WTC11 (cell line): ENCODE measurements at regions not wholly inside any gene's neighbourhood (a gene's known extent, or its start where the extent isn't known, plus 50 kb on each side); places are given as distances from the start of the nearest gene placed in this dataset.

Experiments
- ATAC-seq: fragments of 200-7000 bp; cut with Tn5 transposase; 2 replicates; pipeline ENCODE4 v1.10.0; 2021; ENCODE audit warnings: mild to moderate bottlenecking, moderate library complexity
- CTCF ChIA-PET: fragments of 300-600 bp; sonication (Branson Sonifier 250); formaldehyde crosslinking; loops from one replicate; lab custom pipeline; 2021; ENCODE audit warnings: antibody characterized with exemption; lab: Charles Lee
- POLR2A ChIA-PET: fragments of 350-600 bp; sonication (Branson Sonifier 250); formaldehyde crosslinking; loops from one replicate; lab custom pipeline; 2021; ENCODE audit warnings: antibody characterized with exemption; lab: Charles Lee
- DNase-seq: peaks from one replicate; pipeline ENCODE4 v3.0.0; 2021; ENCODE audit warnings: low spot score
- H3K27ac Mint-ChIP-seq: 2 replicates; pipeline ENCODE4 v1.8.0; 2021; ENCODE audit warnings: mixed read lengths
- H3K27me3 Mint-ChIP-seq: 2 replicates; pipeline ENCODE4 v1.8.0; 2021; ENCODE audit warnings: low read depth, mild to moderate bottlenecking, moderate library complexity, mixed read lengths
- H3K36me3 Mint-ChIP-seq: 2 replicates; pipeline ENCODE4 v1.8.0; 2021; ENCODE audit warnings: mixed read lengths
- H3K4me1 Mint-ChIP-seq: 2 replicates; pipeline ENCODE4 v1.8.0; 2022; ENCODE audit warnings: mixed read lengths
- H3K4me3 Mint-ChIP-seq: 2 replicates; pipeline ENCODE4 v1.8.0; 2021; ENCODE audit warnings: mild to moderate bottlenecking, moderate library complexity, mixed read lengths
- H3K9me3 Mint-ChIP-seq: 2 replicates; pipeline ENCODE4 v1.8.0; 2021; ENCODE audit warnings: mixed read lengths
- ATF1 ChIP-seq: sonication (generic); formaldehyde crosslinking; IDR thresholded peaks from 2 replicates; pipeline ENCODE4 v1.8.1; 2023; ENCODE audit warnings: mild to moderate bottlenecking, moderate library complexity, missing genetic modification reagents
- FOXJ3 ChIP-seq: sonication (generic); formaldehyde crosslinking; IDR thresholded peaks from 2 replicates; pipeline ENCODE4 v1.9.0; 2021; ENCODE audit warnings: missing genetic modification reagents, mild to moderate bottlenecking, borderline replicate concordance
- FOXP1 ChIP-seq: sonication (generic); formaldehyde crosslinking; IDR thresholded peaks from 2 replicates; pipeline ENCODE4 v1.8.0; 2022; ENCODE audit warnings: missing genetic modification reagents, mild to moderate bottlenecking, moderate library complexity, borderline replicate concordance
- KAT7 ChIP-seq: sonication (generic); formaldehyde crosslinking; IDR thresholded peaks from 2 replicates; pipeline ENCODE4 v1.8.1; 2023; ENCODE audit warnings: missing genetic modification reagents, mild to moderate bottlenecking, borderline replicate concordance
- NR1H2 ChIP-seq: sonication (generic); formaldehyde crosslinking; IDR thresholded peaks from 2 replicates; pipeline ENCODE4 v1.9.0; 2021; ENCODE audit warnings: mild to moderate bottlenecking, moderate library complexity, missing genetic modification reagents
- SMAD3 ChIP-seq: sonication (generic); formaldehyde crosslinking; IDR thresholded peaks from 2 replicates; pipeline ENCODE4 v1.8.0; 2022; ENCODE audit warnings: missing genetic modification reagents, mild to moderate bottlenecking, borderline replicate concordance
- TEAD1 ChIP-seq: sonication (generic); formaldehyde crosslinking; IDR thresholded peaks from 2 replicates; pipeline ENCODE4 v1.8.0; 2022; ENCODE audit warnings: mild to moderate bottlenecking, missing genetic modification reagents
- ZNF121 ChIP-seq: sonication (generic); formaldehyde crosslinking; IDR thresholded peaks from 2 replicates; pipeline ENCODE4 v1.8.0; 2023; ENCODE audit warnings: missing genetic modification reagents
- ZNF317 ChIP-seq: sonication (generic); formaldehyde crosslinking; IDR thresholded peaks from 2 replicates; pipeline ENCODE4 v1.8.1; 2023; ENCODE audit warnings: low read depth, mild to moderate bottlenecking, moderate library complexity, missing genetic modification reagents, borderline replicate concordance
- TF ChIP-seq, protein P1 (sequence below): sonication (generic); formaldehyde crosslinking; IDR thresholded peaks from 2 replicates; pipeline ENCODE4 v1.8.1; 2023; ENCODE audit warnings: mild to moderate bottlenecking, missing genetic modification reagents
- TF ChIP-seq, protein P2 (sequence below): fragments of 250-450 bp; sonication (Bioruptor Pico); IDR thresholded peaks from 2 replicates; pipeline ENCODE4 v1.8.0; 2021; ENCODE audit warnings: mild to moderate bottlenecking
- TF ChIP-seq, protein P3 (sequence below): fragments of 250-450 bp; sonication (Bioruptor Pico); IDR thresholded peaks from 2 replicates; pipeline ENCODE4 v1.9.0; 2021; ENCODE audit warnings: mild to moderate bottlenecking
- TF ChIP-seq, protein P4 (sequence below): sonication (generic); formaldehyde crosslinking; IDR thresholded peaks from 2 replicates; pipeline ENCODE4 v1.8.1; 2023; ENCODE audit warnings: mild to moderate bottlenecking, missing genetic modification reagents
- TF ChIP-seq, protein P5 (sequence below): sonication (generic); formaldehyde crosslinking; IDR thresholded peaks from 2 replicates; pipeline ENCODE4 v1.8.0; 2022; ENCODE audit warnings: mild to moderate bottlenecking, missing genetic modification reagents
- TF ChIP-seq, protein P6 (sequence below): sonication (generic); formaldehyde crosslinking; IDR thresholded peaks from 2 replicates; pipeline ENCODE4 v1.8.1; 2023; ENCODE audit warnings: mild to moderate bottlenecking, missing genetic modification reagents, moderate library complexity
- TF ChIP-seq, protein P7 (sequence below): sonication (generic); formaldehyde crosslinking; IDR thresholded peaks from 2 replicates; pipeline ENCODE4 v1.8.0; 2022; ENCODE audit warnings: missing genetic modification reagents
- TF ChIP-seq, protein P8 (sequence below): sonication (generic); formaldehyde crosslinking; IDR thresholded peaks from 2 replicates; pipeline ENCODE4 v1.8.0; 2022; ENCODE audit warnings: mild to moderate bottlenecking, missing genetic modification reagents

DNA sequence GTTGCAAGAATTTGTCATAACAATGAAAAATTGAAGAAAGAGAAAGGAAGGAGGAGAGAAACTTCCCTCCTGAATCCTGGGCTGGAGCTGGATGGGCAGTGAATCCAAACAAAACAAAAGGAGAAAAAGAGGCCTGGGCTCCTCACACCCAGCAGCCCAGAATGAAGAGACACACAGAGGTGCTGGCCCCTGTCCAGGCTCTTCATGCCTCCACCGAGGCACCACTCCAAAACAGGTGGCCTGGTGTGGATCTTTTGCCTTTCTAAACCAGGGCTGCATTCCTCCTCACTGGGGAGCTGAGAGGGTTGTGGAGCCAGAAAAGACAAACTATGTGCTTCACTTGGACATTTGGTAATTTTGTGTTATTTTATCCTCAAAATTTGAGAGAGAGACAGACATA, 76.0 kb downstream of the FAM124B start:
- Mint-ChIP-seq H3K27ac (no peak overlapping the region), H3K9me3 (peaks cover 13% of the 10 kb centered on the region), H3K4me1 (peaks cover 7% of the 10 kb centered on the region), H3K27me3 (no peaks in the 10 kb centered on the region), H3K36me3 (no peaks in the 10 kb centered on the region), H3K4me3 (no peak overlapping the region)
- ChIA-PET CTCF (no interaction called here), POLR2A (interaction anchor here (0.6 kb wide), 1 partner anchor 377 kb away, joined by 4 read pairs; no protein-coding TSS in a partner anchor)
- ATAC-seq (peak; percentile 55), DNase-seq (no peak)
- TF ChIP-seq, protein P1, sequence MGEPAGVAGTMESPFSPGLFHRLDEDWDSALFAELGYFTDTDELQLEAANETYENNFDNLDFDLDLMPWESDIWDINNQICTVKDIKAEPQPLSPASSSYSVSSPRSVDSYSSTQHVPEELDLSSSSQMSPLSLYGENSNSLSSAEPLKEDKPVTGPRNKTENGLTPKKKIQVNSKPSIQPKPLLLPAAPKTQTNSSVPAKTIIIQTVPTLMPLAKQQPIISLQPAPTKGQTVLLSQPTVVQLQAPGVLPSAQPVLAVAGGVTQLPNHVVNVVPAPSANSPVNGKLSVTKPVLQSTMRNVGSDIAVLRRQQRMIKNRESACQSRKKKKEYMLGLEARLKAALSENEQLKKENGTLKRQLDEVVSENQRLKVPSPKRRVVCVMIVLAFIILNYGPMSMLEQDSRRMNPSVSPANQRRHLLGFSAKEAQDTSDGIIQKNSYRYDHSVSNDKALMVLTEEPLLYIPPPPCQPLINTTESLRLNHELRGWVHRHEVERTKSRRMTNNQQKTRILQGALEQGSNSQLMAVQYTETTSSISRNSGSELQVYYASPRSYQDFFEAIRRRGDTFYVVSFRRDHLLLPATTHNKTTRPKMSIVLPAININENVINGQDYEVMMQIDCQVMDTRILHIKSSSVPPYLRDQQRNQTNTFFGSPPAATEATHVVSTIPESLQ (CRISPR knock-in tag): no peak
- TF ChIP-seq, protein P2, sequence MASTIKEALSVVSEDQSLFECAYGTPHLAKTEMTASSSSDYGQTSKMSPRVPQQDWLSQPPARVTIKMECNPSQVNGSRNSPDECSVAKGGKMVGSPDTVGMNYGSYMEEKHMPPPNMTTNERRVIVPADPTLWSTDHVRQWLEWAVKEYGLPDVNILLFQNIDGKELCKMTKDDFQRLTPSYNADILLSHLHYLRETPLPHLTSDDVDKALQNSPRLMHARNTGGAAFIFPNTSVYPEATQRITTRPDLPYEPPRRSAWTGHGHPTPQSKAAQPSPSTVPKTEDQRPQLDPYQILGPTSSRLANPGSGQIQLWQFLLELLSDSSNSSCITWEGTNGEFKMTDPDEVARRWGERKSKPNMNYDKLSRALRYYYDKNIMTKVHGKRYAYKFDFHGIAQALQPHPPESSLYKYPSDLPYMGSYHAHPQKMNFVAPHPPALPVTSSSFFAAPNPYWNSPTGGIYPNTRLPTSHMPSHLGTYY: no peak
- TF ChIP-seq ZNF121 (CRISPR knock-in tag) (no peak), TEAD1 (no peak), ZNF317 (CRISPR knock-in tag) (no peak)

DNA sequence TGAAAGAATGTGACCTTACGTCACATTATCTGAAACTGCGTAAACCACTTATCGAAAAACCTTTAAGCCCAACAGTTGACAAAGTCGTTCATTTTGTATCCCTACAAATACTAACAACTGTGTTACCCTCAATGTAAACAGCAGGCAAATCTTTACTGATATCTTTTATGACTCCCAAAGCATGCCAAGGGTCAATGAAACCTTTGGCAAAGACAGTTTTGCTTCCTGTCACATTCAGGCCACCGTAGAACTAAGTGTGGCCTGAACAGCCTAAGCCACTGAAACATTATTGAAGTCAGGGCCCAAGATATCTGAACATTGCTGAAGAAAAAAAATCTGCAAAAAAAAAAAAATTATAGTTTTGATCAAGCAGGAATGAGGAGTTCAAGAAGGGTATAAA, 77.3 kb downstream of the FAM124B start:
- CTCF ChIA-PET: no interaction called here
- H3K36me3 Mint-ChIP-seq: no peaks in the 10 kb centered on the region
- no peak overlapping the region for H3K4me3 Mint-ChIP-seq
- H3K27ac Mint-ChIP-seq: no peak overlapping the region
- ATAC-seq: no peak
- no peaks in the 10 kb centered on the region for H3K27me3 Mint-ChIP-seq
- H3K4me1 Mint-ChIP-seq: peaks cover 7% of the 10 kb centered on the region
- POLR2A ChIA-PET: no interaction called here
- TF ChIP-seq FOXP1 (CRISPR knock-in tag) (no peak), FOXJ3 (no peak)
- TF ChIP-seq, protein P2: no peak
- TF ChIP-seq, protein P3, sequence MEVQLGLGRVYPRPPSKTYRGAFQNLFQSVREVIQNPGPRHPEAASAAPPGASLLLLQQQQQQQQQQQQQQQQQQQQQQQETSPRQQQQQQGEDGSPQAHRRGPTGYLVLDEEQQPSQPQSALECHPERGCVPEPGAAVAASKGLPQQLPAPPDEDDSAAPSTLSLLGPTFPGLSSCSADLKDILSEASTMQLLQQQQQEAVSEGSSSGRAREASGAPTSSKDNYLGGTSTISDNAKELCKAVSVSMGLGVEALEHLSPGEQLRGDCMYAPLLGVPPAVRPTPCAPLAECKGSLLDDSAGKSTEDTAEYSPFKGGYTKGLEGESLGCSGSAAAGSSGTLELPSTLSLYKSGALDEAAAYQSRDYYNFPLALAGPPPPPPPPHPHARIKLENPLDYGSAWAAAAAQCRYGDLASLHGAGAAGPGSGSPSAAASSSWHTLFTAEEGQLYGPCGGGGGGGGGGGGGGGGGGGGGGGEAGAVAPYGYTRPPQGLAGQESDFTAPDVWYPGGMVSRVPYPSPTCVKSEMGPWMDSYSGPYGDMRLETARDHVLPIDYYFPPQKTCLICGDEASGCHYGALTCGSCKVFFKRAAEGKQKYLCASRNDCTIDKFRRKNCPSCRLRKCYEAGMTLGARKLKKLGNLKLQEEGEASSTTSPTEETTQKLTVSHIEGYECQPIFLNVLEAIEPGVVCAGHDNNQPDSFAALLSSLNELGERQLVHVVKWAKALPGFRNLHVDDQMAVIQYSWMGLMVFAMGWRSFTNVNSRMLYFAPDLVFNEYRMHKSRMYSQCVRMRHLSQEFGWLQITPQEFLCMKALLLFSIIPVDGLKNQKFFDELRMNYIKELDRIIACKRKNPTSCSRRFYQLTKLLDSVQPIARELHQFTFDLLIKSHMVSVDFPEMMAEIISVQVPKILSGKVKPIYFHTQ: no peak
- TF ChIP-seq, all 79 proteins: peak for 0
- peaks cover 13% of the 10 kb centered on the region for H3K9me3 Mint-ChIP-seq
- DNase-seq: no peak

DNA sequence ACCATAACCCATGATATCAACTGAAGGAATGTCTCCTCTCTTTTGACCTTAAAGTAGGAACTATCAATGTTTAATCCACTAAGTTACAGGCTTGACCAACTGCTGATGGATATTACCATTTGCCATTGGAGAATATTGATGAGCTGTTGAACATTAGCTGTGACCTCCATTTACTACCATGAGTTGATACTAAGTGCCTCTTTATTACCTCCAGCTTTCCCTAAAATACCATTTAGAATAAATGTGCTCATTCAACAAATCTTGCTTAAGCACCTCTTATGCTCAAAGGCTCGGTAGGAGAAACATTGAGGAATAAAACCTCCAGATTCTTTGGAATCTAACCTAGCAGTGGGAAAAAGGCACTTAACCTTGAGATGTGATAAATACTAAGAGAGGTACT, 81.2 kb downstream of the FAM124B start:
- no peaks in the 10 kb centered on the region for H3K36me3 Mint-ChIP-seq
- CTCF ChIA-PET: interaction anchor here (1.6 kb wide), 1 partner anchor 350 kb away, joined by 4 read pairs; no protein-coding TSS in a partner anchor
- H3K4me1 Mint-ChIP-seq: peaks cover 22% of the 10 kb centered on the region
- H3K9me3 Mint-ChIP-seq: peaks cover 5% of the 10 kb centered on the region; the same call in 1 of the 2 replicates
- H3K4me3 Mint-ChIP-seq: no peak overlapping the region
- POLR2A ChIA-PET: no interaction called here
- H3K27ac Mint-ChIP-seq: no peak overlapping the region
- DNase-seq: no peak
- no peaks in the 10 kb centered on the region; the same call in 1 of the 2 replicates for H3K27me3 Mint-ChIP-seq
- ATAC-seq: no peak
- no peak for TF ChIP-seq FOXJ3
- TF ChIP-seq TEAD1: no peak
- TF ChIP-seq, protein P4, sequence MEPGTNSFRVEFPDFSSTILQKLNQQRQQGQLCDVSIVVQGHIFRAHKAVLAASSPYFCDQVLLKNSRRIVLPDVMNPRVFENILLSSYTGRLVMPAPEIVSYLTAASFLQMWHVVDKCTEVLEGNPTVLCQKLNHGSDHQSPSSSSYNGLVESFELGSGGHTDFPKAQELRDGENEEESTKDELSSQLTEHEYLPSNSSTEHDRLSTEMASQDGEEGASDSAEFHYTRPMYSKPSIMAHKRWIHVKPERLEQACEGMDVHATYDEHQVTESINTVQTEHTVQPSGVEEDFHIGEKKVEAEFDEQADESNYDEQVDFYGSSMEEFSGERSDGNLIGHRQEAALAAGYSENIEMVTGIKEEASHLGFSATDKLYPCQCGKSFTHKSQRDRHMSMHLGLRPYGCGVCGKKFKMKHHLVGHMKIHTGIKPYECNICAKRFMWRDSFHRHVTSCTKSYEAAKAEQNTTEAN (CRISPR knock-in tag): no peak
- TF ChIP-seq, protein P5, sequence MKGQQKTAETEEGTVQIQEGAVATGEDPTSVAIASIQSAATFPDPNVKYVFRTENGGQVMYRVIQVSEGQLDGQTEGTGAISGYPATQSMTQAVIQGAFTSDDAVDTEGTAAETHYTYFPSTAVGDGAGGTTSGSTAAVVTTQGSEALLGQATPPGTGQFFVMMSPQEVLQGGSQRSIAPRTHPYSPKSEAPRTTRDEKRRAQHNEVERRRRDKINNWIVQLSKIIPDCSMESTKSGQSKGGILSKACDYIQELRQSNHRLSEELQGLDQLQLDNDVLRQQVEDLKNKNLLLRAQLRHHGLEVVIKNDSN (CRISPR knock-in tag): no peak
- TF ChIP-seq SMAD3 (CRISPR knock-in tag): no peak
- TF ChIP-seq NR1H2 (CRISPR knock-in tag): no peak
- TF ChIP-seq ATF1 (CRISPR knock-in tag): no peak
- TF ChIP-seq, protein P6, sequence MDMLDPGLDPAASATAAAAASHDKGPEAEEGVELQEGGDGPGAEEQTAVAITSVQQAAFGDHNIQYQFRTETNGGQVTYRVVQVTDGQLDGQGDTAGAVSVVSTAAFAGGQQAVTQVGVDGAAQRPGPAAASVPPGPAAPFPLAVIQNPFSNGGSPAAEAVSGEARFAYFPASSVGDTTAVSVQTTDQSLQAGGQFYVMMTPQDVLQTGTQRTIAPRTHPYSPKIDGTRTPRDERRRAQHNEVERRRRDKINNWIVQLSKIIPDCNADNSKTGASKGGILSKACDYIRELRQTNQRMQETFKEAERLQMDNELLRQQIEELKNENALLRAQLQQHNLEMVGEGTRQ (CRISPR knock-in tag): no peak
- TF ChIP-seq, protein P7, sequence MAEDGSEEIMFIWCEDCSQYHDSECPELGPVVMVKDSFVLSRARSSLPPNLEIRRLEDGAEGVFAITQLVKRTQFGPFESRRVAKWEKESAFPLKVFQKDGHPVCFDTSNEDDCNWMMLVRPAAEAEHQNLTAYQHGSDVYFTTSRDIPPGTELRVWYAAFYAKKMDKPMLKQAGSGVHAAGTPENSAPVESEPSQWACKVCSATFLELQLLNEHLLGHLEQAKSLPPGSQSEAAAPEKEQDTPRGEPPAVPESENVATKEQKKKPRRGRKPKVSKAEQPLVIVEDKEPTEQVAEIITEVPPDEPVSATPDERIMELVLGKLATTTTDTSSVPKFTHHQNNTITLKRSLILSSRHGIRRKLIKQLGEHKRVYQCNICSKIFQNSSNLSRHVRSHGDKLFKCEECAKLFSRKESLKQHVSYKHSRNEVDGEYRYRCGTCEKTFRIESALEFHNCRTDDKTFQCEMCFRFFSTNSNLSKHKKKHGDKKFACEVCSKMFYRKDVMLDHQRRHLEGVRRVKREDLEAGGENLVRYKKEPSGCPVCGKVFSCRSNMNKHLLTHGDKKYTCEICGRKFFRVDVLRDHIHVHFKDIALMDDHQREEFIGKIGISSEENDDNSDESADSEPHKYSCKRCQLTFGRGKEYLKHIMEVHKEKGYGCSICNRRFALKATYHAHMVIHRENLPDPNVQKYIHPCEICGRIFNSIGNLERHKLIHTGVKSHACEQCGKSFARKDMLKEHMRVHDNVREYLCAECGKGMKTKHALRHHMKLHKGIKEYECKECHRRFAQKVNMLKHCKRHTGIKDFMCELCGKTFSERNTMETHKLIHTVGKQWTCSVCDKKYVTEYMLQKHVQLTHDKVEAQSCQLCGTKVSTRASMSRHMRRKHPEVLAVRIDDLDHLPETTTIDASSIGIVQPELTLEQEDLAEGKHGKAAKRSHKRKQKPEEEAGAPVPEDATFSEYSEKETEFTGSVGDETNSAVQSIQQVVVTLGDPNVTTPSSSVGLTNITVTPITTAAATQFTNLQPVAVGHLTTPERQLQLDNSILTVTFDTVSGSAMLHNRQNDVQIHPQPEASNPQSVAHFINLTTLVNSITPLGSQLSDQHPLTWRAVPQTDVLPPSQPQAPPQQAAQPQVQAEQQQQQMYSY (CRISPR knock-in tag): no peak
- TF ChIP-seq KAT7 (CRISPR knock-in tag): no peak
- TF ChIP-seq, protein P8, sequence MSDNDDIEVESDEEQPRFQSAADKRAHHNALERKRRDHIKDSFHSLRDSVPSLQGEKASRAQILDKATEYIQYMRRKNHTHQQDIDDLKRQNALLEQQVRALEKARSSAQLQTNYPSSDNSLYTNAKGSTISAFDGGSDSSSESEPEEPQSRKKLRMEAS (CRISPR knock-in tag): no peak
